ENCODE measurements at regions not wholly inside any gene's neighbourhood (a gene's known extent, or its start where the extent isn't known, plus 50 kb on each side); places are given as distances from the start of the nearest gene placed in this dataset.

- TF ChIP-seq YY1 (IDR thresholded peaks at IDR 0.05; ENCODE audit: insufficient read depth, insufficient read length) = no peak
- no peak for TF ChIP-seq ZNF274 (IDR thresholded peaks at IDR 0.05; ENCODE audit: low read depth, low read length)
- no peak for TF ChIP-seq SUZ12 (IDR thresholded peaks at IDR 0.05; ENCODE audit: extremely low read depth, insufficient read depth, insufficient read length)
Measured at GRCh38 chr3:124235446-124235845, 243.5 kb upstream of the ROPN1 start.
